ENCODE measurements at regions not wholly inside any gene's neighbourhood (a gene's known extent, or its start where the extent isn't known, plus 50 kb on each side); places are given as distances from the start of the nearest gene placed in this dataset.

- TF ChIP-seq CTCF (conservative IDR thresholded peaks at IDR 0.05; ENCODE audit: low read depth, low read length): no peak
- TF ChIP-seq EZH2 (IDR thresholded peaks at IDR 0.05; ENCODE audit: borderline replicate concordance, low read depth, low read length, poor library complexity, severe bottlenecking): no peak
These were observed 125.6 kb upstream of the MAFB start for GRCh38 chr20:40814631-40814960.

Measured in A673 (cell line).